ENCODE measurements at regions not wholly inside any gene's neighbourhood (a gene's known extent, or its start where the extent isn't known, plus 50 kb on each side); places are given as distances from the start of the nearest gene placed in this dataset.

GRCh38 chr3:194287977-194288706, 63.0 kb downstream of the CPN2 start:
- Histone ChIP-seq H3K4me1 (no peaks in the 10 kb centered on the region), H3K36me3 (no peaks in the 10 kb centered on the region), H3K27me3 (no peaks in the 10 kb centered on the region), H3K27ac (no peak overlapping the region), H3K4me3 (no peak overlapping the region), H3K9me3 (no peaks in the 10 kb centered on the region)
- intact Hi-C loops (cut with DNase I): no loop called here
- no peak for DNase-seq (ENCODE audit: extremely low spot score in 2 of 2)
- no peak for TF ChIP-seq POLR2AphosphoS5 (IDR thresholded peaks at IDR 0.05; ENCODE audit: insufficient read depth in 1 of 2, low read depth in 1 of 2)
- no peak for TF ChIP-seq POLR2A (IDR thresholded peaks at IDR 0.05)
- TF ChIP-seq, protein P1, sequence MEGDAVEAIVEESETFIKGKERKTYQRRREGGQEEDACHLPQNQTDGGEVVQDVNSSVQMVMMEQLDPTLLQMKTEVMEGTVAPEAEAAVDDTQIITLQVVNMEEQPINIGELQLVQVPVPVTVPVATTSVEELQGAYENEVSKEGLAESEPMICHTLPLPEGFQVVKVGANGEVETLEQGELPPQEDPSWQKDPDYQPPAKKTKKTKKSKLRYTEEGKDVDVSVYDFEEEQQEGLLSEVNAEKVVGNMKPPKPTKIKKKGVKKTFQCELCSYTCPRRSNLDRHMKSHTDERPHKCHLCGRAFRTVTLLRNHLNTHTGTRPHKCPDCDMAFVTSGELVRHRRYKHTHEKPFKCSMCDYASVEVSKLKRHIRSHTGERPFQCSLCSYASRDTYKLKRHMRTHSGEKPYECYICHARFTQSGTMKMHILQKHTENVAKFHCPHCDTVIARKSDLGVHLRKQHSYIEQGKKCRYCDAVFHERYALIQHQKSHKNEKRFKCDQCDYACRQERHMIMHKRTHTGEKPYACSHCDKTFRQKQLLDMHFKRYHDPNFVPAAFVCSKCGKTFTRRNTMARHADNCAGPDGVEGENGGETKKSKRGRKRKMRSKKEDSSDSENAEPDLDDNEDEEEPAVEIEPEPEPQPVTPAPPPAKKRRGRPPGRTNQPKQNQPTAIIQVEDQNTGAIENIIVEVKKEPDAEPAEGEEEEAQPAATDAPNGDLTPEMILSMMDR (IDR thresholded peaks at IDR 0.05): no peak

Data from vagina (tissue), 2 donors.